Epithelial cell of prostate (primary cell): ENCODE measurements at regions not wholly inside any gene's neighbourhood (a gene's known extent, or its start where the extent isn't known, plus 50 kb on each side); places are given as distances from the start of the nearest gene placed in this dataset.
"Not testable (repeated sequence)": the region's sequence is repeated elsewhere in the genome, so short reads cannot be mapped to it uniquely, and the experiment has no call there.

Source experiments
- DNase-seq: peaks from one replicate; pipeline ENCODE4 v3.0.0-alpha.2; 2011; ENCODE audit warnings: low read depth, low spot score
- H3K27ac ChIP-seq: fragments of 450-650 bp; 2 replicates; pipeline ENCODE4 v1.5.1; 2017; ENCODE audit warnings: mild to moderate bottlenecking

DNA sequence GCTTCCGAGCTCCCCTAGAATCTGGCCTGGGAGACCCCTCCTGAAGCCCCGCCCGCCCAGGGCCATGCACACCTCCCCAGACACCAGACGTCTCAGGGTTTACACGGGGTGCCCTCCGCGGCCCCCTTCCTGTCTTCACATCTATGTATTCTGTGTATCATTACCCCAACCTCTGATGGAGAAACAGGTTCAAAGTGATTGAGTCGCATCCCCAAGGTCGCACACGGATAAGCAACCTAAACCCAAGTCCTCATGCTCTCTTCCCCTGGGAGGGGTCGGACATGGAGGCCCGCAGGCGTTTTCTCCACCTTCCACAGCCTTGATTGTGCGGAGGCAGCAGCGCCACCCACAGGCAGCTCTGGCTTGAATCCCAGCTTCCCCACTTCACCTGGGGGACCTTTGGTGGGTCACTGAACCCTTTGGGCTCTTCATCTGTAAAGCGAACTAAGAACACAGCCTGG is 237.3 kb downstream of the BCL11B start:
- DNase-seq: no peak
- no peak overlapping the region for H3K27ac ChIP-seq

DNA sequence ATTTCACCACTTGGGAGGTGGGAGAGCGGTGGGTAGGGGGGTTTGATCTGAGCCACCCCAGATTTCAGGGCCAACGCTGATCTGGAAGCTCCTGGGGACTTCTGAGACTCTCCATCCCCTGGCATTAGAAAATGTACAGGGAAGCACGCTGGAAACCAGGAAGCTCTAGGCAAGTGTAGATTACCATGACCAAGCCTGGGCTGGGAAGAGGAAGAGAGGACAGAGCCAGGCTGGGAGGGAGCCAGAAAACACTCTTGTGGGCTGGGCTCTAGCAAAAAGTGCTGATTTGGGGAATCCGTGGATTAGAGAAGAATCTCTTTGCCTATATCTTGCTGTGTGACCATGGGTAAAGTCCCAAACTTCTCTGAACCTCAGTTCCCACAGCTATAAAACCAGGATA is 236.7 kb downstream of the BCL11B start:
- DNase-seq: no peak
- H3K27ac ChIP-seq: peak overlapping the region; percentile 78

DNA sequence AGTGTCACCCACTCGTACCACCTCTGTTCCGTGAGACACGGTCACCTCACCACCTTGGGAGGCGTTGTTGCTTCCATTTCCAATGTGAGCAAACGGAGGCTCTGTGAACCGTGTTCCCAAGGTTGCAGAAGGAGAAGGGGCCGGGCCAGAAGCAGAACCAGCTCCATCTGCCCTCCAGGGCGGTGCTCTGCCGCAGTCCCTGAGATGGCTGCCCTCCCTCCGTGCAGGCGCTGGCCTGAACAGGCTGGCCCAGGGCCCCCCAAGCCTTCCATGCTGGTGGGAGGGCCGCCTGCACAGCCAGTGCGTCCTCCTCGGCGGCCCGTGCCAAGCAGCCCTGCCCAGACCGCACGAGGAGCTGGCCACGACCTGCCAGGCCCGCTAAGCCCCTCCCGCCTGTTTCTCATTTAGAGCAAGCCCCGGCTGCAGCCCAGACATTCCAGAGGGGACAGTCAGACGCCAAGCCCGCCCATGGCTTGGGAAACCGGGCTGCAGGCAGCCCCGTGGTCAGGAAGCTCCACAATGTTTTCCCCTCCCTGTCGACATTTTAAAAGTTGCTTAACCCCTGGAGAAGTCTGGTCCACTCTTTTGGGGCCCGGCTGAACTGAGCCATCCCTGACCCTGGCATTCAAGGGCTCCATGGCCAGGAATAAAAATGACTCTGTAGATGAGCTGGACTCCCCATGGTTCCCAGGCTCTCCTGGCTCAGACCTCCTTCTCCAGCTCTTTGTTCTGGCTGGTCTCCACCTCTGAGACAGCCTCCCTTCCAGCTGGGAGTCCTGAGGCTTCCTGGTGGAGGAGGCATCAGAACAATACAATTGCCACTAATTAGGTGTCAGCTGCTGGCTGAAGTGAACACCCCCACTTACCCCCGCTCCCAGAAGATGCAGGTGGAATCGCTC is 236.0 kb downstream of the BCL11B start:
- H3K27ac ChIP-seq: peak overlapping the region; percentile 78
- peak; percentile 69 for DNase-seq

DNA sequence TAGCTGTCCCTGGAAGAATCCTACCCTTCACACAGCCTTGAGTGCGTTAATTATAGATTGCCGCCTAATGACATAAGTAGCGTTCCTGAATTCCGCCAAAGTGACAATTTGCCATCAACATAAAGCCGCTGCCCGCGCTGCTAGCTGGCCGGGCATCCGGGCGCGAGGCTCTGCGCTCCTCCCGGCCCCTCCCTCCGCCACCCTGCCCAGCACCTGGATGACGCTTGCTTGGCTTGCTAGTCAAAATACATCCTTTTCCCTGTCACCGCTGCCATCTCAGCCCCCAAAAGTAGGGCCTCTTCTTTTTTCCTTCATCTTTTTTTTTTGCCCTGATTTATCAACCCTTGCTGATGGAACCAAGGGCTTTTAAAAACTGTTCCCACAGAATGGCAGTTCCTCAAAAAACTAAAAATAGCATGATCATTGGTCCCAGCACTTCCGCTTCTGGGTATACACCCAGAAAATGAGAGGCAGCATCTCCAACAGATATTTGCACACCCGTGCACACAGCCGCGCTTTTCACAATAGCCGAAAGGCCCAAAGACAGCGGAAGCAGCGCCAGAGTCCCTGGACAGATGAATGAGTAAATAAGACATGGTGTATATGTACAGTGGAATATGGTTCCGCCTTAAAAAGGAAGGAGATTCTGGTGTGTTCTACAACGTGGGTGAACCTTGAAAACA is 235.2 kb downstream of the BCL11B start:
- peak overlapping the region; percentile 78 for H3K27ac ChIP-seq
- no peak for DNase-seq

DNA sequence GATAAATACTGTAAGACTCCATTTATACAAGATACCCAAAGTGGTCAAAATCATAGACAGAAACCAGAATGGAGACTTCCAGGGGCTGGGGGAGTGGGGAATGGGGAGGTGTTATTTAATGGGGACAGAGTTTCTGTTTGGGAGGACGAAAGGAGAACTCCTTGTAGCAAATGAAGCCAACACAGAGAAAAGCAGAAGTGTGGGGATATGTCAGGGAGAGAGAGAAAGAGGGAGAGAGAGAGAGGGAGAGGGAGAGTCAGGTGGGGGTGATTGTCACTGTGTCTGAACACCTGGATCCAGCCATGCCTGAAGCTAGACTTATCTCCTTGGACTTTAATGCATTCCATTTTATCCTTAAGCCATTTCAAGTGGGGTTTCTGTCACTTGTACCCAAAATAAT is 234.7 kb downstream of the BCL11B start:
- H3K27ac ChIP-seq, DNase-seq: not testable (repeated sequence)

DNA sequence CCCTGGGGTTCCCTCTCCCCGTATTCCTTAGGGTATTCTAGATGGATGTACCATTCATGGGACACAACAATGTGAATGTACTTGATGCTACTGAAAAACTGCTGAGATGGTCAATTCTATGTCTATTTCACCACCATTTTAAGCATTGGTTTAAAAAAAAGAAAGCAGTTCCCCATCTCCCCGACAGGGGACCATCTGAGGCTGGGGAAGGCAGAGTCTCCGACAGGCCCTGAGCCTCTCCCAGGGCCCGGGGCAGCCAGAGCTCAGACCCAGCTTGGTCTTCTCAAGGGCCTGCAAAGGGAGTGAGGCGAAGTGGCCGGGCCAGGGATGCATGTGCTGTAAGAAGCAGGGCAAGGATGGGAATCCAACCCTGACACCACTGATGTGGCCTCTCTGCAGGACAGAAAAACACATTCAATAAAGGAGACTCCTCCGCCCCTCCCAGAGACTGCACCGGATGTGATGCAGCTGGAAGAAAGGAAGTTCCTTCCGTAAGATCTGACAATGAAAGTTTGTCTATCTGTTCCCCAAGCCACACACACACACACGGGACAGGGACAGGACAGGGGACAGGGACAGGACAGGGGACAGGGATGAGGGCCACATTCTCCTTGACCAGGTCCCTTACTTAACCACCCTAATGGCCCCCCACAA is 234.1 kb downstream of the BCL11B start:
- no peak overlapping the region for H3K27ac ChIP-seq
- no peak for DNase-seq

DNA sequence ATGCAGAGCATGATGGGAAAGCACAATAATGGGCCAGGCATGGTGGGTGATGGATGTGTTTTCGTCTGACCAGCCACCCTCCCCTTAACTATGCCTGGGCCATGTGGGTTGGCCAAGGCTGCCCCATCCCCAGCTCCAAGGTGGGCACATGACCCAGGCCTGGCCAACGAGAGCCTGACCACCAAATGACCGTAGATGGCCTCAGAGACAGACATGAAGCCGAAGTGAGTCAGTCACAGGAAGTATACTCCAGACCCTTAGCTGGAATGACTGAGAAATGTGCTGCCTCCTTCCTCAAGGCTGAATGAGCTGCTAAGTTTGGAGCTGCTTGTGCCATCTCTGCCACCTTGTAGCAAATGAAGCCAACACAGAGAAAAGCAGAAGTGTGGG is 233.6 kb downstream of the BCL11B start:
- H3K27ac ChIP-seq: no peak overlapping the region
- no peak for DNase-seq

DNA sequence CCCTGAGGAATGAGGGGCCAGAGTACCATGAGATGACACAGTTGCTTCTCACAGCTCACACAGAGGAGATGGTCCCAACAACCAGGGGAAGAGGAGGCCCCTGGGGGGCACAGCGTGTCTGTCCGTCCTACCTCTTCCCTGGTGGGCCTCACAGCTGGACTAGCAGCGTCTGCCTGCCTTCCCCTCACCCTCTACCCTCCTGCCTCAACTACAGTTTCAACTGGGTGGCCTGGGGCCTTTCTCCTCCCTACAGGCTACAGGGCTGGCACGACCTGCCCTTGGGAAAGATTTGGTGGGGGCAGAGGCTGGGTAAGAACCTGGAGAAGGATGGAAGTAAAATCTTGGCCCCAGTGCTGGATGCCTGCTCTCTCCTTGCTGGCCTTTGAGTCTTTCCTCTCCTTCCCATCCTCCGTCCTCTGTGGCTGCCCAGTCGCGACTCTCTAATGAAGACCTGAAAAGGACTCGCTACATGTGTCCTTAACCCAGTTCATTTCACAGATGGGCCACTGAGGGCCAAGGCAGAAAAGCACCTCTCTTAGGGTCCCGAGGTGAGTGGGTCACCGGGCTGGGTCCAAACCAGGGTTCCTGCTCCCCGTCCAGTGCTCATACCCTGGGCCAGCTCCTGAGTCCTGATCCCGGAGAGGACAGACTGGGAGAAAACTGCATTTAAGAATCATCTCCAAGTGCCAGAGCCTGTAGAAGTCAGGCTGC is 232.5 kb downstream of the BCL11B start:
- DNase-seq: no peak
- no peak overlapping the region for H3K27ac ChIP-seq

DNA sequence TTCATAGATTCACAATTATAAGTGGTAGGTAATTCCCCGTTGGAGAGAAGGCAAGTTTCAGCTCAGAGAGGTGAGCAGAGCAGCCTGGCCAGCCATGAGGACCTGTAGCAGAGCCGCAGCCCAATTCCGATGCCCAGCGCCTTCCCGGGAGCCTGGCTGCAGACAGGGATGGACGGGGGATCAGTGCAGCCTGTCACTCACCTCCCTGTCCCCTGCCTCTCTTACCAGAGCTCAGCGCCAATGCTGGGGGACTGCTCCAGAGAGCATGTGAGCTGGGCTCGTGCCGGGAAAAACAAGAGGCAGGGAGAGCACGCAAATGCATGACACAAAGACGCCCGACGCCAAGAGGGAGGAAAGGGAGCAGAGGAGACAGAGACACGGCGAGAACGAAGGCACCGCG is 231.9 kb downstream of the BCL11B start:
- no peak overlapping the region for H3K27ac ChIP-seq
- no peak for DNase-seq

DNA sequence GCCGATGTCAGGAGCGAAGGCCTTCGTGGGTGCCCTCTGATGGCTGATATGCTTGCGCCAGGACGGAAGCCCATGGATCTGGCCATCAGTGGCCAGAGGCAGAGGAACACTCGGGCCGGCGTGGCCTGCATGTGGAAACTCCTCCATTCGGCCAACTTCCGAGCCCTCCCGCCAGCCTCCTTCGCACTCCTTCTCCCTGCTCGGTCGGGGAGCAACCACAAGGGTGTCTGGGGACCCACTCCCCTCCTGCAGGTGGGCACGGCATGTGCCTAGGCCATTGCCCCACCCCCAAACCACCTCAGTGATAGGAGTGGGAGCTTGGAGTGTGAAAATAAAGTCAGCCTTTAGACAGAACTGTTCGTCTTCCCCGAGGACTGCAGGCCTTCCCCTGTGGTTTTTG is 231.3 kb downstream of the BCL11B start:
- H3K27ac ChIP-seq: no peak overlapping the region
- DNase-seq: no peak

DNA sequence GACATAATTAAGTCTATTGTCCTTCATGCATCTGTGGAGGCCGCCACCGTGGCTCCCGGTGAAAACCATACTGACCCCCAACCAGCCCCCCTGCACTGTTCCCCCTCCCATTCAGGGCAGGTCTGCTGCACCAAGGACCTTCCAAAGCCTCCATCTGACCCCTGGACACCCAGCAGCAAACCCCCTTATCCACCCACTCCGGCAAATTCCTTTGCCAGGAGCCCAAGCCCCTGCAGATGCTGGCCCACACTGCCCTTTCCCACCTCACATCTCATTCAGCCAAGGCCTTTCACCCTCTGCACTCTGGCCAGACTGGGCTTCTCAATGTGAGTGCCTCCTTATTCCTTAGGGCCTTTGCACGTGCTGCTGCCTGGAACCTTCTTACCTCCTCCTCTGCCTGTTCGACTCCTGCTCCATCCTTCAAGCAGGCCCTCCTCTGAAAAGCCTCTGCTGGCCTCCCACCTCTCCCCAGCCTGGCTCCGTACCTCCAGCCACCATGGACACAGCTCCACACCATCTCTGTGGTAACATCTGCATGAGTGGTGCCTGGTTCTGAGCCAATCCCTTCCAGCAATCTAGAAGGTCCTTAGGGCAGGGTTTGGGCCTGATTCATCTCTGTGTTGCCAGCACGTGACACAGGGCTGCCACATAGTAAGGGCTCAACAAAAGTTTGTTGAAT is 230.7 kb downstream of the BCL11B start:
- DNase-seq: no peak
- H3K27ac ChIP-seq: no peak overlapping the region

DNA sequence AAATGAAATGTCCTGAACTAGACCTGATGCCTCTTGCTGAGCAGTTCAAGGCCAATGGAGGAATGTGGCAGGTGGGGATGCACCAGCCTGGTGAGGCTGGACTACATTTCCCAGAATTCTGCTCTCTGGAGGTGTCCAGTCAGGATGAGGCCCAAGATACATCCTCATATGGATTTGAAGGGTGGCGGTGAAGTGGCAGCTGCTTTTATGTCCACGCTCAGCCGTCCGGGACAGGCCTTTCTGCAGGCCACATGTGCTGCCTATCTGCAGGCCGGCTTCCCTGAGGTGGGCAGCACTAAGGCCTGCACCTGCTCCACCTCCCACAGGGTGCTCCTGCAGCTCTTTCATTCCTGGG is 230.2 kb downstream of the BCL11B start:
- DNase-seq: no peak
- no peak overlapping the region for H3K27ac ChIP-seq

DNA sequence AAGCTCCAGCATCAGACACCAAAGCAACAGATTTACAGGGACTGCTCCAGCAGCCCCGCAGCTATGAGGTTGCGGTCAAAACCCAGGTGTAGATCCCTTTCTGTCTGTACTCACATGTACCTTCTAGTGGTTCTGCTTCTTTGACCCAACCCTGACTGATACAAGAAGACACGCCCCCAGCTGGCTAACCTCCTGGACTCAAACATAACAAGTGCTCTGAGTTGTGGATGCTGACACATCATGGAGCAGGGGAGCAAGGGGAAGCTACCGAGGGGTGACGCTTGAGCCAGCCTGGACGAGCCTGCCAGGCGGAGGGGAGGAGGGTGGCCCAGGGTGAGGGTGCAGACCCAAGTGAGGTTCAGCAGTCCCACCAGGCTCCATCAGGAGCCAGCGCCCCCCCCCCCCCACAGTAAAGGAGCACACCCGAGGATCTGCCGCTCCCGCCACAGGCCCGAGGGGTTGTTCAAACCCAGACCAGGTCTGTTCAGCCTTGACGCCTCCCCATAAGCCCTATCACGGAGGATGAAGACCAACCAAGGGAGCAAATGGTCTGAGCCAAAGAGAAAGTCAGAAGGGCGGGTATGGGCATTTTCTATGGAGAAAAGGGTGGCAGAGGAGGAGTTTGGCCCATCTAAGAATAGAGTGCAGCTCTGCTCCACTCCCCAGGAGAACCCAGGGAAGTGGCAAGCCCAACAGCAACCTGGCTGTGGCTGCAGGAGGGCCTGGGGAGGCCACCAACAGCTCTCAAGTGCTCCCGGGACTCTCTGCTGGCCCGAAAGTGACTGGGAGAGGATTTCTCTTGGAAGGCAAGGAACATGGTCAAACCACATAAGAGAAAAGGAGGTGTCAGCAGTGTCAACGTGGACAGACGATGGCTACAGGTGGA is 229.4 kb downstream of the BCL11B start:
- no peak overlapping the region for H3K27ac ChIP-seq
- no peak for DNase-seq

DNA sequence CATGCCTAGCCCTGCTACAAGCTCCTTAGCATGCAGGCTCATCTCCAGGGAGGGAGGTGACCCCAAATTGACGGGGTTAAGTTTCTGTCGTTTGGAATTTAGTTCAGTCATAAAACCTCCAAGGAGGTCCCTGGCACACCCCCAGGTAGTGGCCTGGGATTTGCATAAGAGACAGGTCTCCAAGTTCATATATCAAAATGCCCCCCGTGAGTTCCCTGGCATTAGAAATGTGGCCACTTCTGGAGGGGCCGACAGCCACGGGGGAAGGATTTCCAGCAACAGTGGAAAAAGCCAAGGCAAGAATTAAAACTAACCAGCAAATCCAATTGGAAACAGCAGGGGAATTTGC is 228.8 kb downstream of the BCL11B start:
- no peak overlapping the region for H3K27ac ChIP-seq
- no peak for DNase-seq

DNA sequence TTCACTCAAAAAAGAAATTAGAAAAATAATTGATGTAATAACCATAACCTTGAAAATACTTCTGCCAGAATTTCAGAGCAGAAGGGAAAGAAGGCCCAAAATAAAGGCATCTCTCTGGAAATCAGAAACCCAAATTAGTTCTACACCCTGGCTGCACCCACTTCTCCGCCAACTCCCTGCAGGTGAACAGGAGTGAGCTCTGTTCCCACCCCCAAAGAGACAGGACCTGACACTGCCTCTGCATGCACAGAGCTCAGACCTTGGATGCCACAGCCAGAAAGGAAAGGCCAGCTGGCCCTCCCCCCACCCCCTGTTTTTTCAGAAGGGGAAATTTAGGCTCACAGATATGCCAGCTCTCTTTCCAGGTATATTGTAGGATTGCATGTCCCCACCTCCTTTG is 228.2 kb downstream of the BCL11B start:
- no peak overlapping the region for H3K27ac ChIP-seq
- no peak for DNase-seq

DNA sequence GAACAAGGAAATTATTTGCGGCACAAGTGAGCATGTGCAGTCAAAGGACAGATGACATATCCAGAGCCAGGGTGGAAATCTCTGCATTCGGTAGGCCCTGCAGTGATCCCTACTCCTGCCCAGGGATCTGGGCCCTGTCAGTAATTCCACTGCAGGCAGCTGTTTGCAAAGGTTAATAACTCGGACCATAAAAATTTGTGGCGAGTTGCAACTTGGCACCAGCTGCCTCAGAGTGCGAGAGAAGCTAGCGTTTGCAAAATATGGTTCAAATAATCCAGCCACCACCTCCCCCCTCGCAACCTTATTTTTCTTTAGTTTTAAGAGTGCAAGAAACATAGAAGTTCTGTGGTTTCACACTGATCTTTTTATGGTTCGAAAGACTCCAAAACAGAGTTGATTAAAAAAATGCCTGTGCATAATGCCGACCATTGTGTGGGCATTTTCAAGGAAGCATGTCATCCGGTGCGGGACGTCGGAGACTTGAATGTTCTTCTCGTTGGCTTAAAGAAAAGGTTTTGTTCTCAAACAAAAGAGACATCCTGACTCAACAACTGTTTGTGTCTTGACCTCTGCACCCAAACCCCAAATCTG is 224.5 kb downstream of the BCL11B start:
- no peak overlapping the region for H3K27ac ChIP-seq
- no peak for DNase-seq

DNA sequence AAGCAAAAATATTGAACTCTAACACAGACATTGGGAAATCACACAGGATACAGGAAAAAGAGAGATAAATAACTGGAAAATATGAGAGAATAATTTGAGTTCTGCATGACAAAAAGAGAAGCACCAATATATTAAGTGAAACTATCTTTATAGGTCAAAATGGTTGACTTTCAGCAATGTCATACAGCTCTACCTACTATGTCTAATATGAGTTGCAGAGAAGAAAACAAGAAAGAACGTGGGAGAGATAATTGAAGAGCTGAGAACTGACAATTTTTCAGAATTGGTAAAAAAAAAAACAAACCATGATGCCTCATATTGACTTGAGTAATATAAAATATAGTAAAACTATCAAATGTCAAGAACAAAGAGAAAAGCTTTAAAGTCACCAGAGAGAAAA is 221.7 kb downstream of the BCL11B start:
- no peak overlapping the region for H3K27ac ChIP-seq
- no peak for DNase-seq

DNA sequence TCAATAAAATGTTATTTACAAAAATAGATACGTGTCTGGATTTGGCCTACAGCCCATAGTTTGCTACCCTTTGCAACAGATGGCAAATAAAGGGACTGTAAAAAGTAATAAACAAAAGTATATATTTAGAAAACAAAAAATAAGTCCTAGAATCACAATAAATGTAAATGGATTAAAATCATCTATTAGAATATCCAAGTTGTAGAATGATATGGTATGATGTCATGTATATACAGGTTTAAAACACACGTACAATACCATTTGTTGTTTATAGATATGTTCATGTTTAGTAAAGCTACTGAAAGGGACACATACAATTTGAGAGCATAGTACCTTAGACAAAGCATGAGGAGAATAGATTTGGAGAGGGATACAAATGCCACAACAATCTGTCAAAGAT is 219.5 kb downstream of the BCL11B start:
- DNase-seq: no peak
- H3K27ac ChIP-seq: no peak overlapping the region

DNA sequence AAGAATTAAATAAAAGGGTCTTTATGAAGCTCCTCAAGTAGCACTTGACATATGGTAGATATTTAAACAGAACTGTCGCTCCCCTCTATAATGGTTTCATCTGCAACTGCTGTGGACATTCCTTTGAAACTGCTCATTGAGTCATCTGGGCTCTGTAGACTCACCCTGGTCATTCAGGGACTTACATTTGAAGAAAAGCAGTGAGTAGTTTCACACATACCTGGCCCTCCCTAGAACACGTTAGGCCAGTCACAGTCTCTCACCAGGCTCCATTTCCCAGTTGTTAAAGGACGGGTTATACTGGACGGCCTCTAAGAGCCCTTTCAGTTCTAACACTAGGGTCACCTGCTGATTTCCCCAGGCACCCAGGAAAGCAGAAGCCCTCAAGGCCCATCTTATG is 217.0 kb downstream of the BCL11B start:
- peak overlapping the region; percentile 63 for H3K27ac ChIP-seq
- peak; percentile 73 for DNase-seq
